GM23338 (cell line): ENCODE measurements at regions not wholly inside any gene's neighbourhood (a gene's known extent, or its start where the extent isn't known, plus 50 kb on each side); places are given as distances from the start of the nearest gene placed in this dataset.

ENCODE experiments used
- ATAC-seq: fragments of 200-7000 bp; cut with Tn5 transposase; 3 replicates; pipeline ENCODE4 v1.9.1; 2020
- DNase-seq: peaks from one replicate; pipeline ENCODE4 v3.0.0-alpha.2; 2015; ENCODE audit warnings: low spot score
- H2AFZ ChIP-seq: fragments of 200-600 bp; sonication (generic); 2 replicates; pipeline ENCODE4 v1.8.0; 2016; ENCODE audit warnings: antibody characterized with exemption, mild to moderate bottlenecking, moderate library complexity
- H3F3A ChIP-seq: fragments of 200-600 bp; sonication (generic); replicated peaks from 2 replicates; pipeline ENCODE4 v1.8.0; 2017; ENCODE audit warnings: antibody characterized with exemption, mixed run types, low read depth
- H3K27ac ChIP-seq: fragments of 200-600 bp; sonication (generic); 2 replicates; pipeline ENCODE4 v1.6.1; 2016; ENCODE audit warnings: low read depth
- H3K27me3 ChIP-seq: fragments of 200-600 bp; sonication (generic); 2 replicates; pipeline ENCODE4 v1.8.0; 2016; ENCODE audit warnings: mild to moderate bottlenecking, mixed run types, moderate library complexity; ENCODE audit not compliant: insufficient read depth
- H3K36me3 ChIP-seq: fragments of 200-600 bp; sonication (generic); 2 replicates; pipeline ENCODE4 v1.8.0; 2016; ENCODE audit warnings: mild to moderate bottlenecking; ENCODE audit not compliant: insufficient read depth
- H3K4me1 ChIP-seq: fragments of 200-600 bp; sonication (generic); 2 replicates; pipeline ENCODE4 v1.8.0; 2016; ENCODE audit warnings: mild to moderate bottlenecking, moderate library complexity; ENCODE audit not compliant: insufficient read depth
- H3K4me2 ChIP-seq: fragments of 200-600 bp; sonication (generic); 2 replicates; pipeline ENCODE4 v1.7.1; 2017; ENCODE audit warnings: mixed run types
- H3K4me3 ChIP-seq: fragments of 200-600 bp; sonication (generic); 2 replicates; pipeline ENCODE4 v1.6.1; 2016; ENCODE audit warnings: mixed run types
- H3K79me2 ChIP-seq: fragments of 200-600 bp; sonication (generic); replicated peaks from 2 replicates; pipeline ENCODE4 v1.8.0; 2017; ENCODE audit warnings: mild to moderate bottlenecking; ENCODE audit not compliant: insufficient read depth
- H3K9me2 ChIP-seq: fragments of 200-600 bp; sonication (generic); 2 replicates; pipeline ENCODE4 v1.8.0; 2017; ENCODE audit not compliant: insufficient read depth
- H4K20me1 ChIP-seq: fragments of 200-600 bp; sonication (generic); replicated peaks from 2 replicates; pipeline ENCODE4 v1.8.0; 2017; ENCODE audit warnings: mild to moderate bottlenecking; ENCODE audit not compliant: insufficient read depth
- H3K27ac Mint-ChIP-seq: 2 replicates; pipeline ENCODE4 v1.8.0; 2020; ENCODE audit warnings: inconsistent platforms, mild to moderate bottlenecking, moderate library complexity, mixed read lengths
- H3K27me3 Mint-ChIP-seq: 3 replicates; pipeline ENCODE4 v1.8.0; 2022; ENCODE audit warnings: low read depth, mild to moderate bottlenecking, moderate library complexity, mixed read lengths, inconsistent platforms; ENCODE audit not compliant: insufficient read depth, poor library complexity
- H3K36me3 Mint-ChIP-seq: 3 replicates; pipeline ENCODE4 v1.8.0; 2021; ENCODE audit warnings: low read depth, mild to moderate bottlenecking, inconsistent platforms, moderate library complexity, mixed read lengths
- H3K4me1 Mint-ChIP-seq: 3 replicates; pipeline ENCODE4 v1.8.0; 2020; ENCODE audit warnings: mild to moderate bottlenecking, inconsistent platforms, mixed read lengths
- H3K4me3 Mint-ChIP-seq: 3 replicates; pipeline ENCODE4 v1.8.0; 2021; ENCODE audit warnings: moderate library complexity, mild to moderate bottlenecking, inconsistent platforms, mixed read lengths
- H3K9me3 Mint-ChIP-seq: 3 replicates; pipeline ENCODE4 v1.8.0; 2020; ENCODE audit warnings: moderate library complexity, mild to moderate bottlenecking, inconsistent platforms, mixed read lengths
- CREB1 ChIP-seq: fragments of 250-450 bp; sonication (Bioruptor Pico); IDR thresholded peaks from 2 replicates; pipeline ENCODE4 v1.5.0; 2020; ENCODE audit warnings: low read depth, mild to moderate bottlenecking, moderate library complexity
- EZH2phosphoT487 ChIP-seq: fragments of 200-600 bp; sonication (generic); IDR thresholded peaks from one replicate; pipeline ENCODE4 v1.8.1; 2018; ENCODE audit warnings: antibody characterized with exemption; ENCODE audit not compliant: unreplicated experiment
- NANOG ChIP-seq: IDR thresholded peaks from 2 replicates; pipeline ENCODE4 v1.6.1; 2016; ENCODE audit warnings: antibody characterized with exemption, borderline replicate concordance
- POLR2AphosphoS5 ChIP-seq: IDR thresholded peaks from 2 replicates; pipeline ENCODE4 v1.6.1; 2016; ENCODE audit warnings: antibody characterized with exemption, low read depth
- STAT1 ChIP-seq: IDR thresholded peaks from one replicate; pipeline ENCODE4 v1.6.1; 2016; ENCODE audit warnings: antibody characterized with exemption; ENCODE audit not compliant: unreplicated experiment
- ZNF114 ChIP-seq: fragments of 250-450 bp; sonication (Bioruptor Pico); IDR thresholded peaks from 2 replicates; pipeline ENCODE4 v1.5.0; 2020; ENCODE audit warnings: mild to moderate bottlenecking, moderate library complexity
- TF ChIP-seq, protein P1 (sequence below): fragments of 250-450 bp; sonication (Bioruptor Pico); IDR thresholded peaks from 2 replicates; pipeline ENCODE4 v1.5.0; 2020; ENCODE audit warnings: mild to moderate bottlenecking, moderate library complexity
- TF ChIP-seq, protein P2 (sequence below), 2 experiments: fragments of 200-600 bp in 1 of 2; sonication (generic) in 1 of 2; conservative IDR thresholded peaks; 2 replicates each; pipeline versions ENCODE4 v1.5.1 to v1.6.1; 2016 to 2017; ENCODE audit warnings: antibody characterized with exemption in 2 of 2, low read depth in 2 of 2, mild to moderate bottlenecking in 2 of 2, moderate library complexity in 1 of 2

DNA sequence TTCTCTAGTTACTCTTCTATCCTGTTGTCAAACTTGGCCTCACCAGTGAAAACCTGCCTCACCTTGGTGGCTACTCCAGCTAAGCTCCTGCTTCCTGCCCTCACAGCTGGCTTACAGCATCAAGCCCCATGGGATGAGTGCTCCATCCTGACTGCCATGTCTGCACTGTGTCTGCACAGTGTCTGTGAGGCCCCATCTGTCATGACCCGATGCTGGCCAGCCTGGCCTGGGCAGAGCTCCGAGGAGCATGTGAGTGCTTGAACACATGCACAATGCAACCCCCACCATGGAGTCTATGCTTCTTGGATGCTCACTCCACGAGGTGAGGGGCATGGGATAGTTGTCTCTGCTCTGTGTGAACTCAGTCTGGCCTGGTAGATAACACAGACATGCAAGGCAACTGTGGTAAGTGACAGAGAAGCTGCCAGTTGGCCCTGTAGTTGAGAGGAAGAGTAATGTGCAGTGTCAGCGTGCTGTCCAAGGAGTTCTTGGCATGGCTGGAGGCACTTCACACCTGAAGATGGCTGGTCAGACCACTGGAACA is 207.1 kb upstream of the ZNF32 start (continued):
- TF ChIP-seq, protein P1, sequence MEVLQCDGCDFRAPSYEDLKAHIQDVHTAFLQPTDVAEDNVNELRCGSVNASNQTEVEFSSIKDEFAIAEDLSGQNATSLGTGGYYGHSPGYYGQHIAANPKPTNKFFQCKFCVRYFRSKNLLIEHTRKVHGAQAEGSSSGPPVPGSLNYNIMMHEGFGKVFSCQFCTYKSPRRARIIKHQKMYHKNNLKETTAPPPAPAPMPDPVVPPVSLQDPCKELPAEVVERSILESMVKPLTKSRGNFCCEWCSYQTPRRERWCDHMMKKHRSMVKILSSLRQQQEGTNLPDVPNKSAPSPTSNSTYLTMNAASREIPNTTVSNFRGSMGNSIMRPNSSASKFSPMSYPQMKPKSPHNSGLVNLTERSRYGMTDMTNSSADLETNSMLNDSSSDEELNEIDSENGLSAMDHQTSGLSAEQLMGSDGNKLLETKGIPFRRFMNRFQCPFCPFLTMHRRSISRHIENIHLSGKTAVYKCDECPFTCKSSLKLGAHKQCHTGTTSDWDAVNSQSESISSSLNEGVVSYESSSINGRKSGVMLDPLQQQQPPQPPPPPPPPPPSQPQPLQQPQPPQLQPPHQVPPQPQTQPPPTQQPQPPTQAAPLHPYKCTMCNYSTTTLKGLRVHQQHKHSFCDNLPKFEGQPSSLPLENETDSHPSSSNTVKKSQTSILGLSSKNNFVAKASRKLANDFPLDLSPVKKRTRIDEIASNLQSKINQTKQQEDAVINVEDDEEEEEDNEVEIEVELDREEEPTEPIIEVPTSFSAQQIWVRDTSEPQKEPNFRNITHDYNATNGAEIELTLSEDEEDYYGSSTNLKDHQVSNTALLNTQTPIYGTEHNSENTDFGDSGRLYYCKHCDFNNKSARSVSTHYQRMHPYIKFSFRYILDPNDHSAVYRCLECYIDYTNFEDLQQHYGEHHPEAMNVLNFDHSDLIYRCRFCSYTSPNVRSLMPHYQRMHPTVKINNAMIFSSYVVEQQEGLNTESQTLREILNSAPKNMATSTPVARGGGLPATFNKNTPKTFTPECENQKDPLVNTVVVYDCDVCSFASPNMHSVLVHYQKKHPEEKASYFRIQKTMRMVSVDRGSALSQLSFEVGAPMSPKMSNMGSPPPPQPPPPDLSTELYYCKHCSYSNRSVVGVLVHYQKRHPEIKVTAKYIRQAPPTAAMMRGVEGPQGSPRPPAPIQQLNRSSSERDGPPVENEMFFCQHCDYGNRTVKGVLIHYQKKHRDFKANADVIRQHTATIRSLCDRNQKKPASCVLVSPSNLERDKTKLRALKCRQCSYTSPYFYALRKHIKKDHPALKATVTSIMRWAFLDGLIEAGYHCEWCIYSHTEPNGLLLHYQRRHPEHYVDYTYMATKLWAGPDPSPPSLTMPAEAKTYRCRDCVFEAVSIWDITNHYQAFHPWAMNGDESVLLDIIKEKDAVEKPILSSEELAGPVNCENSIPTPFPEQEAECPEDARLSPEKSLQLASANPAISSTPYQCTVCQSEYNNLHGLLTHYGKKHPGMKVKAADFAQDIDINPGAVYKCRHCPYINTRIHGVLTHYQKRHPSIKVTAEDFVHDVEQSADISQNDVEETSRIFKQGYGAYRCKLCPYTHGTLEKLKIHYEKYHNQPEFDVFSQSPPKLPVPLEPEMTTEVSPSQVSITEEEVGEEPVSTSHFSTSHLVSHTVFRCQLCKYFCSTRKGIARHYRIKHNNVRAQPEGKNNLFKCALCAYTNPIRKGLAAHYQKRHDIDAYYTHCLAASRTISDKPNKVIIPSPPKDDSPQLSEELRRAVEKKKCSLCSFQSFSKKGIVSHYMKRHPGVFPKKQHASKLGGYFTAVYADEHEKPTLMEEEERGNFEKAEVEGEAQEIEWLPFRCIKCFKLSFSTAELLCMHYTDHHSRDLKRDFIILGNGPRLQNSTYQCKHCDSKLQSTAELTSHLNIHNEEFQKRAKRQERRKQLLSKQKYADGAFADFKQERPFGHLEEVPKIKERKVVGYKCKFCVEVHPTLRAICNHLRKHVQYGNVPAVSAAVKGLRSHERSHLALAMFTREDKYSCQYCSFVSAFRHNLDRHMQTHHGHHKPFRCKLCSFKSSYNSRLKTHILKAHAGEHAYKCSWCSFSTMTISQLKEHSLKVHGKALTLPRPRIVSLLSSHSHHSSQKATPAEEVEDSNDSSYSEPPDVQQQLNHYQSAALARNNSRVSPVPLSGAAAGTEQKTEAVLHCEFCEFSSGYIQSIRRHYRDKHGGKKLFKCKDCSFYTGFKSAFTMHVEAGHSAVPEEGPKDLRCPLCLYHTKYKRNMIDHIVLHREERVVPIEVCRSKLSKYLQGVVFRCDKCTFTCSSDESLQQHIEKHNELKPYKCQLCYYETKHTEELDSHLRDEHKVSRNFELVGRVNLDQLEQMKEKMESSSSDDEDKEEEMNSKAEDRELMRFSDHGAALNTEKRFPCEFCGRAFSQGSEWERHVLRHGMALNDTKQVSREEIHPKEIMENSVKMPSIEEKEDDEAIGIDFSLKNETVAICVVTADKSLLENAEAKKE: no peak
- TF ChIP-seq STAT1 (no peak), ZNF114 (no peak), EZH2phosphoT487 (no peak)

DNA sequence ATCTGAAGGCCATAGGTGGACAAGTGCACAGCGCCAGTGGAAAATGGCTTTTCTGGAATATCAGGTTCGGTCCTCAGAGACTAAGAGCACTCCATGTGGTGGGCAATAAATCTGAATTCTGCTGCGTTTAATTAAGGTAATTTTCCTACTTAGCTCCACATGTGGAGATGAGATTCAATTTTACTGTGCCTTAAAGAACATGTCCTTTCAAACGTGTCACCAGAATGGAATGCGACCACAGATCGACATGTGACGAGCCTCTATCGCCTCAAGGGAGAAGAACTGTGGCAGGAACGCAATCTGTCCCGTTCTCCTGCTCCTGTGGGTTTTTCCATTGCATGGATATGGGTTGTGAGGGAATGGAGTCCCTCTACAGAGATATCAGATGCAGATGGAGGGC is 205.3 kb upstream of the ZNF32 start:
- H3K27me3 Mint-ChIP-seq: peaks cover 7% of the 10 kb centered on the region
- H3K4me1 Mint-ChIP-seq: no peaks in the 10 kb centered on the region
- H3K36me3 ChIP-seq: no peaks in the 10 kb centered on the region
- DNase-seq (no peak), ATAC-seq (no peak)
- H3K79me2 ChIP-seq: no peaks in the 10 kb centered on the region
- H3K27ac ChIP-seq: no peak overlapping the region
- H3K36me3 Mint-ChIP-seq: no peaks in the 10 kb centered on the region
- H3K27ac Mint-ChIP-seq: no peak overlapping the region
- peaks cover 7% of the 10 kb centered on the region; the same call in 1 of the 2 replicates for H3K9me2 ChIP-seq
- no peaks in the 10 kb centered on the region for H3F3A ChIP-seq
- no peak overlapping the region for H3K4me2 ChIP-seq
- no peak overlapping the region for H3K4me3 ChIP-seq
- no peak for TF ChIP-seq CREB1
- no peak for TF ChIP-seq POLR2AphosphoS5
- TF ChIP-seq, protein P1: no peak
- no peak for TF ChIP-seq NANOG
- TF ChIP-seq ZNF114: no peak
- TF ChIP-seq, protein P2, sequence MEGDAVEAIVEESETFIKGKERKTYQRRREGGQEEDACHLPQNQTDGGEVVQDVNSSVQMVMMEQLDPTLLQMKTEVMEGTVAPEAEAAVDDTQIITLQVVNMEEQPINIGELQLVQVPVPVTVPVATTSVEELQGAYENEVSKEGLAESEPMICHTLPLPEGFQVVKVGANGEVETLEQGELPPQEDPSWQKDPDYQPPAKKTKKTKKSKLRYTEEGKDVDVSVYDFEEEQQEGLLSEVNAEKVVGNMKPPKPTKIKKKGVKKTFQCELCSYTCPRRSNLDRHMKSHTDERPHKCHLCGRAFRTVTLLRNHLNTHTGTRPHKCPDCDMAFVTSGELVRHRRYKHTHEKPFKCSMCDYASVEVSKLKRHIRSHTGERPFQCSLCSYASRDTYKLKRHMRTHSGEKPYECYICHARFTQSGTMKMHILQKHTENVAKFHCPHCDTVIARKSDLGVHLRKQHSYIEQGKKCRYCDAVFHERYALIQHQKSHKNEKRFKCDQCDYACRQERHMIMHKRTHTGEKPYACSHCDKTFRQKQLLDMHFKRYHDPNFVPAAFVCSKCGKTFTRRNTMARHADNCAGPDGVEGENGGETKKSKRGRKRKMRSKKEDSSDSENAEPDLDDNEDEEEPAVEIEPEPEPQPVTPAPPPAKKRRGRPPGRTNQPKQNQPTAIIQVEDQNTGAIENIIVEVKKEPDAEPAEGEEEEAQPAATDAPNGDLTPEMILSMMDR (conservative IDR thresholded peaks at IDR 0.05; ENCODE audit: low read depth in 2 of 2): no peak
- no peaks in the 10 kb centered on the region for H3K4me1 ChIP-seq
- H3K27me3 ChIP-seq: no peaks in the 10 kb centered on the region
- H3K9me3 Mint-ChIP-seq: no peaks in the 10 kb centered on the region; the same call in 2 of the 3 replicates
- no peak overlapping the region for H3K4me3 Mint-ChIP-seq
- H2AFZ ChIP-seq: no peak overlapping the region
- no peaks in the 10 kb centered on the region for H4K20me1 ChIP-seq
